ENCODE measurements at regions not wholly inside any gene's neighbourhood (a gene's known extent, or its start where the extent isn't known, plus 50 kb on each side); places are given as distances from the start of the nearest gene placed in this dataset.

DNA sequence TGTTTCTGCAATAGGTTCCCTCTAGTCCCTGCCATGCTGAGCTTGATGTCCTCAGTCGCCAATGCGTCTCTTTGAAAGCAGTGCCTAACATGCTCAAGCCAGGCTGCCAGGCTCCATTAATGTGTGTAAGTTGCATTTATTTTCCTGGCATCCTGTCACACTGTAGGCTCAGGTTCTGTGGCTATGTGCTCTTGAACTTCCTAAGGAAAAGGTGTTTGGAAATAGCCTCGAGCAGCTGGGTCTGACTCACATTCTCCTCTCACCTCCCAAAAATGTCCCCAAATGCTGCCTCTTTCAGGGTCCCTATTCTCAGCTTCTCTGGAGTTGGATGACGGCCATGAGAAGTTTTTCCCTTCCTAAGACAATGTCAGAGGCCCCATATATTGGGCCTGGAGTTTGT lies 58.0 kb upstream of the SLC14A2 start:
- Histone ChIP-seq H3K79me2 (replicated peaks; ENCODE audit: insufficient read depth) (no peaks in the 10 kb centered on the region), H3K9me2 (ENCODE audit: insufficient read depth) (0 out of 2 replicates have a peak, but pooled peaks cover 15% of the 10 kb centered on the region), H3K4me2 (no peak overlapping the region), H2AFZ (no peak overlapping the region), H3K4me3 (no peak overlapping the region), H3K4me1 (ENCODE audit: insufficient read depth) (no peaks in the 10 kb centered on the region), H3F3A (replicated peaks; ENCODE audit: low read depth) (no peaks in the 10 kb centered on the region), H3K36me3 (ENCODE audit: insufficient read depth) (no peaks in the 10 kb centered on the region), H3K27me3 (ENCODE audit: insufficient read depth) (no peaks in the 10 kb centered on the region), H4K20me1 (replicated peaks; ENCODE audit: insufficient read depth) (no peaks in the 10 kb centered on the region), H3K27ac (ENCODE audit: low read depth) (no peak overlapping the region)
- H3K27me3 Mint-ChIP-seq (ENCODE audit: insufficient read depth, low read depth, poor library complexity): no peaks in the 10 kb centered on the region
- H3K27ac Mint-ChIP-seq: no peak overlapping the region
- no peaks in the 10 kb centered on the region for H3K9me3 Mint-ChIP-seq
- no peaks in the 10 kb centered on the region for H3K4me1 Mint-ChIP-seq
- H3K4me3 Mint-ChIP-seq: no peak overlapping the region
- H3K36me3 Mint-ChIP-seq (ENCODE audit: low read depth): no peaks in the 10 kb centered on the region
- ATAC-seq: no peak
- DNase-seq (ENCODE audit: low spot score): no peak
- no peak for TF ChIP-seq CREB1 (CRISPR knock-in tag; IDR thresholded peaks at IDR 0.05; ENCODE audit: low read depth)
- TF ChIP-seq, protein P1, sequence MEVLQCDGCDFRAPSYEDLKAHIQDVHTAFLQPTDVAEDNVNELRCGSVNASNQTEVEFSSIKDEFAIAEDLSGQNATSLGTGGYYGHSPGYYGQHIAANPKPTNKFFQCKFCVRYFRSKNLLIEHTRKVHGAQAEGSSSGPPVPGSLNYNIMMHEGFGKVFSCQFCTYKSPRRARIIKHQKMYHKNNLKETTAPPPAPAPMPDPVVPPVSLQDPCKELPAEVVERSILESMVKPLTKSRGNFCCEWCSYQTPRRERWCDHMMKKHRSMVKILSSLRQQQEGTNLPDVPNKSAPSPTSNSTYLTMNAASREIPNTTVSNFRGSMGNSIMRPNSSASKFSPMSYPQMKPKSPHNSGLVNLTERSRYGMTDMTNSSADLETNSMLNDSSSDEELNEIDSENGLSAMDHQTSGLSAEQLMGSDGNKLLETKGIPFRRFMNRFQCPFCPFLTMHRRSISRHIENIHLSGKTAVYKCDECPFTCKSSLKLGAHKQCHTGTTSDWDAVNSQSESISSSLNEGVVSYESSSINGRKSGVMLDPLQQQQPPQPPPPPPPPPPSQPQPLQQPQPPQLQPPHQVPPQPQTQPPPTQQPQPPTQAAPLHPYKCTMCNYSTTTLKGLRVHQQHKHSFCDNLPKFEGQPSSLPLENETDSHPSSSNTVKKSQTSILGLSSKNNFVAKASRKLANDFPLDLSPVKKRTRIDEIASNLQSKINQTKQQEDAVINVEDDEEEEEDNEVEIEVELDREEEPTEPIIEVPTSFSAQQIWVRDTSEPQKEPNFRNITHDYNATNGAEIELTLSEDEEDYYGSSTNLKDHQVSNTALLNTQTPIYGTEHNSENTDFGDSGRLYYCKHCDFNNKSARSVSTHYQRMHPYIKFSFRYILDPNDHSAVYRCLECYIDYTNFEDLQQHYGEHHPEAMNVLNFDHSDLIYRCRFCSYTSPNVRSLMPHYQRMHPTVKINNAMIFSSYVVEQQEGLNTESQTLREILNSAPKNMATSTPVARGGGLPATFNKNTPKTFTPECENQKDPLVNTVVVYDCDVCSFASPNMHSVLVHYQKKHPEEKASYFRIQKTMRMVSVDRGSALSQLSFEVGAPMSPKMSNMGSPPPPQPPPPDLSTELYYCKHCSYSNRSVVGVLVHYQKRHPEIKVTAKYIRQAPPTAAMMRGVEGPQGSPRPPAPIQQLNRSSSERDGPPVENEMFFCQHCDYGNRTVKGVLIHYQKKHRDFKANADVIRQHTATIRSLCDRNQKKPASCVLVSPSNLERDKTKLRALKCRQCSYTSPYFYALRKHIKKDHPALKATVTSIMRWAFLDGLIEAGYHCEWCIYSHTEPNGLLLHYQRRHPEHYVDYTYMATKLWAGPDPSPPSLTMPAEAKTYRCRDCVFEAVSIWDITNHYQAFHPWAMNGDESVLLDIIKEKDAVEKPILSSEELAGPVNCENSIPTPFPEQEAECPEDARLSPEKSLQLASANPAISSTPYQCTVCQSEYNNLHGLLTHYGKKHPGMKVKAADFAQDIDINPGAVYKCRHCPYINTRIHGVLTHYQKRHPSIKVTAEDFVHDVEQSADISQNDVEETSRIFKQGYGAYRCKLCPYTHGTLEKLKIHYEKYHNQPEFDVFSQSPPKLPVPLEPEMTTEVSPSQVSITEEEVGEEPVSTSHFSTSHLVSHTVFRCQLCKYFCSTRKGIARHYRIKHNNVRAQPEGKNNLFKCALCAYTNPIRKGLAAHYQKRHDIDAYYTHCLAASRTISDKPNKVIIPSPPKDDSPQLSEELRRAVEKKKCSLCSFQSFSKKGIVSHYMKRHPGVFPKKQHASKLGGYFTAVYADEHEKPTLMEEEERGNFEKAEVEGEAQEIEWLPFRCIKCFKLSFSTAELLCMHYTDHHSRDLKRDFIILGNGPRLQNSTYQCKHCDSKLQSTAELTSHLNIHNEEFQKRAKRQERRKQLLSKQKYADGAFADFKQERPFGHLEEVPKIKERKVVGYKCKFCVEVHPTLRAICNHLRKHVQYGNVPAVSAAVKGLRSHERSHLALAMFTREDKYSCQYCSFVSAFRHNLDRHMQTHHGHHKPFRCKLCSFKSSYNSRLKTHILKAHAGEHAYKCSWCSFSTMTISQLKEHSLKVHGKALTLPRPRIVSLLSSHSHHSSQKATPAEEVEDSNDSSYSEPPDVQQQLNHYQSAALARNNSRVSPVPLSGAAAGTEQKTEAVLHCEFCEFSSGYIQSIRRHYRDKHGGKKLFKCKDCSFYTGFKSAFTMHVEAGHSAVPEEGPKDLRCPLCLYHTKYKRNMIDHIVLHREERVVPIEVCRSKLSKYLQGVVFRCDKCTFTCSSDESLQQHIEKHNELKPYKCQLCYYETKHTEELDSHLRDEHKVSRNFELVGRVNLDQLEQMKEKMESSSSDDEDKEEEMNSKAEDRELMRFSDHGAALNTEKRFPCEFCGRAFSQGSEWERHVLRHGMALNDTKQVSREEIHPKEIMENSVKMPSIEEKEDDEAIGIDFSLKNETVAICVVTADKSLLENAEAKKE (CRISPR knock-in tag; IDR thresholded peaks at IDR 0.05): no peak
- no peak for TF ChIP-seq EZH2 (IDR thresholded peaks at IDR 0.05; ENCODE audit: low read depth, unreplicated experiment)
- TF ChIP-seq, protein P2, sequence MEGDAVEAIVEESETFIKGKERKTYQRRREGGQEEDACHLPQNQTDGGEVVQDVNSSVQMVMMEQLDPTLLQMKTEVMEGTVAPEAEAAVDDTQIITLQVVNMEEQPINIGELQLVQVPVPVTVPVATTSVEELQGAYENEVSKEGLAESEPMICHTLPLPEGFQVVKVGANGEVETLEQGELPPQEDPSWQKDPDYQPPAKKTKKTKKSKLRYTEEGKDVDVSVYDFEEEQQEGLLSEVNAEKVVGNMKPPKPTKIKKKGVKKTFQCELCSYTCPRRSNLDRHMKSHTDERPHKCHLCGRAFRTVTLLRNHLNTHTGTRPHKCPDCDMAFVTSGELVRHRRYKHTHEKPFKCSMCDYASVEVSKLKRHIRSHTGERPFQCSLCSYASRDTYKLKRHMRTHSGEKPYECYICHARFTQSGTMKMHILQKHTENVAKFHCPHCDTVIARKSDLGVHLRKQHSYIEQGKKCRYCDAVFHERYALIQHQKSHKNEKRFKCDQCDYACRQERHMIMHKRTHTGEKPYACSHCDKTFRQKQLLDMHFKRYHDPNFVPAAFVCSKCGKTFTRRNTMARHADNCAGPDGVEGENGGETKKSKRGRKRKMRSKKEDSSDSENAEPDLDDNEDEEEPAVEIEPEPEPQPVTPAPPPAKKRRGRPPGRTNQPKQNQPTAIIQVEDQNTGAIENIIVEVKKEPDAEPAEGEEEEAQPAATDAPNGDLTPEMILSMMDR (conservative IDR thresholded peaks at IDR 0.05; ENCODE audit: low read depth in 2 of 2): no peak
- TF ChIP-seq ZNF114 (CRISPR knock-in tag; IDR thresholded peaks at IDR 0.05): no peak
- TF ChIP-seq, protein P3, sequence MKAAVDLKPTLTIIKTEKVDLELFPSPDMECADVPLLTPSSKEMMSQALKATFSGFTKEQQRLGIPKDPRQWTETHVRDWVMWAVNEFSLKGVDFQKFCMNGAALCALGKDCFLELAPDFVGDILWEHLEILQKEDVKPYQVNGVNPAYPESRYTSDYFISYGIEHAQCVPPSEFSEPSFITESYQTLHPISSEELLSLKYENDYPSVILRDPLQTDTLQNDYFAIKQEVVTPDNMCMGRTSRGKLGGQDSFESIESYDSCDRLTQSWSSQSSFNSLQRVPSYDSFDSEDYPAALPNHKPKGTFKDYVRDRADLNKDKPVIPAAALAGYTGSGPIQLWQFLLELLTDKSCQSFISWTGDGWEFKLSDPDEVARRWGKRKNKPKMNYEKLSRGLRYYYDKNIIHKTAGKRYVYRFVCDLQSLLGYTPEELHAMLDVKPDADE (IDR thresholded peaks at IDR 0.05): no peak
- TF ChIP-seq ZNF331 (CRISPR knock-in tag; IDR thresholded peaks at IDR 0.05; ENCODE audit: low read depth): no peak
- TF ChIP-seq EZH2phosphoT487 (IDR thresholded peaks at IDR 0.05; ENCODE audit: unreplicated experiment): no peak
- no peak for TF ChIP-seq POLR2AphosphoS5 (IDR thresholded peaks at IDR 0.05; ENCODE audit: low read depth)
- TF ChIP-seq NANOG (IDR thresholded peaks at IDR 0.05; ENCODE audit: borderline replicate concordance): no peak
- no peak for TF ChIP-seq STAT1 (IDR thresholded peaks at IDR 0.05; ENCODE audit: unreplicated experiment)
- TF ChIP-seq, protein P4, sequence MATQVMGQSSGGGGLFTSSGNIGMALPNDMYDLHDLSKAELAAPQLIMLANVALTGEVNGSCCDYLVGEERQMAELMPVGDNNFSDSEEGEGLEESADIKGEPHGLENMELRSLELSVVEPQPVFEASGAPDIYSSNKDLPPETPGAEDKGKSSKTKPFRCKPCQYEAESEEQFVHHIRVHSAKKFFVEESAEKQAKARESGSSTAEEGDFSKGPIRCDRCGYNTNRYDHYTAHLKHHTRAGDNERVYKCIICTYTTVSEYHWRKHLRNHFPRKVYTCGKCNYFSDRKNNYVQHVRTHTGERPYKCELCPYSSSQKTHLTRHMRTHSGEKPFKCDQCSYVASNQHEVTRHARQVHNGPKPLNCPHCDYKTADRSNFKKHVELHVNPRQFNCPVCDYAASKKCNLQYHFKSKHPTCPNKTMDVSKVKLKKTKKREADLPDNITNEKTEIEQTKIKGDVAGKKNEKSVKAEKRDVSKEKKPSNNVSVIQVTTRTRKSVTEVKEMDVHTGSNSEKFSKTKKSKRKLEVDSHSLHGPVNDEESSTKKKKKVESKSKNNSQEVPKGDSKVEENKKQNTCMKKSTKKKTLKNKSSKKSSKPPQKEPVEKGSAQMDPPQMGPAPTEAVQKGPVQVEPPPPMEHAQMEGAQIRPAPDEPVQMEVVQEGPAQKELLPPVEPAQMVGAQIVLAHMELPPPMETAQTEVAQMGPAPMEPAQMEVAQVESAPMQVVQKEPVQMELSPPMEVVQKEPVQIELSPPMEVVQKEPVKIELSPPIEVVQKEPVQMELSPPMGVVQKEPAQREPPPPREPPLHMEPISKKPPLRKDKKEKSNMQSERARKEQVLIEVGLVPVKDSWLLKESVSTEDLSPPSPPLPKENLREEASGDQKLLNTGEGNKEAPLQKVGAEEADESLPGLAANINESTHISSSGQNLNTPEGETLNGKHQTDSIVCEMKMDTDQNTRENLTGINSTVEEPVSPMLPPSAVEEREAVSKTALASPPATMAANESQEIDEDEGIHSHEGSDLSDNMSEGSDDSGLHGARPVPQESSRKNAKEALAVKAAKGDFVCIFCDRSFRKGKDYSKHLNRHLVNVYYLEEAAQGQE (IDR thresholded peaks at IDR 0.05; ENCODE audit: unreplicated experiment): no peak
- no peak for TF ChIP-seq JUNB (IDR thresholded peaks at IDR 0.05; ENCODE audit: unreplicated experiment)
